ENCODE measurements at regions not wholly inside any gene's neighbourhood (a gene's known extent, or its start where the extent isn't known, plus 50 kb on each side); places are given as distances from the start of the nearest gene placed in this dataset.
A peak's percentile ranks its signal among the peaks of the same experiment; 100 is the strongest.

DNA sequence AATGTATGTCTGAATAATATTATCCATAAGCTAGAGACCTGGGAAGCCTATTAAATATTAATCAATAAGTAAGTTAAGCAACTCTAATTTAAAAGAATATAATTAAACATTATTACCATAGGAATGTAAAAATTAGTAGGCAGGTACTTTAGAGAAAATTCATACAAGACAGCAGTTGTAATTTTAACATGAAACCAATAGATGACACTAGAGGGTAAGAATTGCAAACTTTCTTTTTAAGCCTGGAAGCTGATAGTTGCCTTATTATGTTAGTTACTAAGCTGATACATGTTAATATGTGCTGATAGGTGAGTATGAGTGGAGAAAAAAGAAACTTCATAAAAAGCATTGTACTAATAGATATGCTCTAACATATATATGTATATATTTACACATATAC, 1157.4 kb downstream of the FAM133A start:
- H3K9me2 ChIP-seq (replicated peaks; ENCODE audit: low read length) = no peaks in the 10 kb centered on the region
- intact Hi-C loops (cut with micrococcal nuclease) = loop anchor here (5.0 kb wide), 1 partner anchor 246 kb away; no protein-coding TSS in a partner anchor
- no peak overlapping the region for H3K9ac ChIP-seq (ENCODE audit: low read length)
- H3K36me3 ChIP-seq (ENCODE audit: low read depth, low read length) = no peaks in the 10 kb centered on the region
- H4K20me1 ChIP-seq (ENCODE audit: low read length) = no peaks in the 10 kb centered on the region
- ChIA-PET CTCF (no interaction called here), POLR2A (ENCODE audit: unreplicated experiment) (no interaction called here)
- 0 out of 2 replicates have a peak, but pooled peaks cover 3% of the 10 kb centered on the region for H3K4me1 ChIP-seq (ENCODE audit: insufficient read depth, low read length)
- no peak overlapping the region for H3K4me2 ChIP-seq (ENCODE audit: low read length)
- DNase-seq = peak; percentile 35
- H3F3A ChIP-seq (ENCODE audit: low read length, unreplicated experiment) = no peaks in the 10 kb centered on the region
- H3K27ac ChIP-seq (ENCODE audit: low read length) = no peak overlapping the region
- H3K9me3 ChIP-seq (ENCODE audit: low read length) = no peaks in the 10 kb centered on the region
- no peaks in the 10 kb centered on the region for H3K27me3 ChIP-seq (ENCODE audit: low read length)
- no peak for ATAC-seq
- no peak overlapping the region for H2AFZ ChIP-seq (ENCODE audit: low read length)
- H3K79me2 ChIP-seq (ENCODE audit: low read length) = no peaks in the 10 kb centered on the region
- no TSS peak for BruUV-seq (replicated peaks)
- no peak overlapping the region for H3K4me3 ChIP-seq (ENCODE audit: low read length)
- TF ChIP-seq, protein P1, sequence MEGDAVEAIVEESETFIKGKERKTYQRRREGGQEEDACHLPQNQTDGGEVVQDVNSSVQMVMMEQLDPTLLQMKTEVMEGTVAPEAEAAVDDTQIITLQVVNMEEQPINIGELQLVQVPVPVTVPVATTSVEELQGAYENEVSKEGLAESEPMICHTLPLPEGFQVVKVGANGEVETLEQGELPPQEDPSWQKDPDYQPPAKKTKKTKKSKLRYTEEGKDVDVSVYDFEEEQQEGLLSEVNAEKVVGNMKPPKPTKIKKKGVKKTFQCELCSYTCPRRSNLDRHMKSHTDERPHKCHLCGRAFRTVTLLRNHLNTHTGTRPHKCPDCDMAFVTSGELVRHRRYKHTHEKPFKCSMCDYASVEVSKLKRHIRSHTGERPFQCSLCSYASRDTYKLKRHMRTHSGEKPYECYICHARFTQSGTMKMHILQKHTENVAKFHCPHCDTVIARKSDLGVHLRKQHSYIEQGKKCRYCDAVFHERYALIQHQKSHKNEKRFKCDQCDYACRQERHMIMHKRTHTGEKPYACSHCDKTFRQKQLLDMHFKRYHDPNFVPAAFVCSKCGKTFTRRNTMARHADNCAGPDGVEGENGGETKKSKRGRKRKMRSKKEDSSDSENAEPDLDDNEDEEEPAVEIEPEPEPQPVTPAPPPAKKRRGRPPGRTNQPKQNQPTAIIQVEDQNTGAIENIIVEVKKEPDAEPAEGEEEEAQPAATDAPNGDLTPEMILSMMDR (conservative IDR thresholded peaks at IDR 0.05; ENCODE audit: low read depth, low read length) = peak; percentile 56
- no peak for TF ChIP-seq EZH2 (IDR thresholded peaks at IDR 0.05; ENCODE audit: low read length, unreplicated experiment)
- TF ChIP-seq EZH2phosphoT487 (IDR thresholded peaks at IDR 0.05; ENCODE audit: borderline replicate concordance, low read length) = no peak

DNA sequence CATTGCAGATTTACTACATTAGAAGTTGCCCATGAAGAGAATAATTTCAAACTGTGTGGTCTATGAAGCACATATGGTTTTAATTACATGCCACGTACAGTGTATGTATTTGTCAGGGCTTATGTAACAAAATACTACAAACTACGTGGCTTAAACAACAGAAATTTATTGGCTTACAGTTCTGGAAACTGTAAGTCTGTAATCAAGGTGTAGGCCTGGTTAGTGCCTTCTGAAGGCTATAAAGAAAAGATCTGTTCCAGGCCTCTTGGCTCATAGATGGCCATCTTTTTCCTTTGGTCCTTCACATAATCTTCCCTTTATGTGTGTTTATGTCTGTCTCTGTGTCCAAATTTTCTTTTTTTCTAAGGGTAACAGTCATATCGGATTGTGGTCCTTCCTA, 1160.2 kb downstream of the FAM133A start:
- POLR2A ChIA-PET (ENCODE audit: unreplicated experiment) = no interaction called here
- no peaks in the 10 kb centered on the region for H3K9me3 ChIP-seq (ENCODE audit: low read length)

DNA sequence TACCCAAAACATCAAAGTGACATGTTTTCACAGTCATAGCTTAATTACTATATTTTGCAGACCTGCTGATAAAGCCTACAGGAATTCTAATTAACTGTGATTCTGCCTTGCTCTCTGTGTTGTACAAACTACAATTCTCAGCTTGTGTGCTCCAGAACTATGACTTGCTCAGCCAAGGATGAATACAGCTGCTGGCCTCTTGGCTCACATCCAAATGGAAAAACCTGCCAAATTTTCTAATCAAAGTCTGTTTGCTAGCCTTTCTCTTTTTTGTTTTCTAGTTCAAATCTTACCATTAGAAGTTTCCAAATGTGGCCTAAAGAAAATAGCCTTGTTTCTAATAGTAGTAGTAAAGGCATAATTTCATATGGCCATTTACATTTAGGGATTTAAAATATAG, 1176.8 kb downstream of the FAM133A start:
- BruUV-seq (replicated peaks) = no TSS peak

More for the DNA sequence above, 1160.2 kb downstream of the FAM133A start:
- Histone ChIP-seq H3K27ac (ENCODE audit: low read length) (no peak overlapping the region), H4K20me1 (ENCODE audit: low read length) (no peaks in the 10 kb centered on the region), H3K4me2 (ENCODE audit: low read length) (no peak overlapping the region), H3K27me3 (ENCODE audit: low read length) (no peaks in the 10 kb centered on the region), H3K79me2 (ENCODE audit: low read length) (no peaks in the 10 kb centered on the region), H3K4me1 (ENCODE audit: insufficient read depth, low read length) (0 out of 2 replicates have a peak, but pooled peaks cover 3% of the 10 kb centered on the region), H3K9ac (ENCODE audit: low read length) (no peak overlapping the region), H3K9me2 (replicated peaks; ENCODE audit: low read length) (no peaks in the 10 kb centered on the region), H3K36me3 (ENCODE audit: low read depth, low read length) (no peaks in the 10 kb centered on the region), H3K4me3 (ENCODE audit: low read length) (no peak overlapping the region), H2AFZ (ENCODE audit: low read length) (no peak overlapping the region), H3F3A (ENCODE audit: low read length, unreplicated experiment) (no peaks in the 10 kb centered on the region)
- intact Hi-C loops (cut with micrococcal nuclease) = loop anchor here (5.0 kb wide), 1 partner anchor 243 kb away; no protein-coding TSS in a partner anchor
- no peak for ATAC-seq
- CTCF ChIA-PET = no interaction called here
- BruUV-seq (replicated peaks) = no TSS peak
- no peak for DNase-seq
- no peak for TF ChIP-seq EZH2 (IDR thresholded peaks at IDR 0.05; ENCODE audit: low read length, unreplicated experiment)
- TF ChIP-seq EZH2phosphoT487 (IDR thresholded peaks at IDR 0.05; ENCODE audit: borderline replicate concordance, low read length) = no peak
- TF ChIP-seq, protein P1 (conservative IDR thresholded peaks at IDR 0.05; ENCODE audit: low read depth, low read length) = no peak

More for the DNA sequence above, 1176.8 kb downstream of the FAM133A start:
- H3K9me3 ChIP-seq (ENCODE audit: low read length) = no peaks in the 10 kb centered on the region
- no peak overlapping the region for H3K27ac ChIP-seq (ENCODE audit: low read length)
- H3K27me3 ChIP-seq (ENCODE audit: low read length) = no peaks in the 10 kb centered on the region
- H2AFZ ChIP-seq (ENCODE audit: low read length) = no peak overlapping the region
- no peaks in the 10 kb centered on the region for H3K4me1 ChIP-seq (ENCODE audit: insufficient read depth, low read length)
- TF ChIP-seq EZH2phosphoT487 (IDR thresholded peaks at IDR 0.05; ENCODE audit: borderline replicate concordance, low read length) (no peak), EZH2 (IDR thresholded peaks at IDR 0.05; ENCODE audit: low read length, unreplicated experiment) (no peak)
- TF ChIP-seq, protein P1 (conservative IDR thresholded peaks at IDR 0.05; ENCODE audit: low read depth, low read length) = no peak
- intact Hi-C loops (cut with micrococcal nuclease) = no loop called here
- H3K36me3 ChIP-seq (ENCODE audit: low read depth, low read length) = no peaks in the 10 kb centered on the region
- no peaks in the 10 kb centered on the region for H3K9me2 ChIP-seq (replicated peaks; ENCODE audit: low read length)
- no peaks in the 10 kb centered on the region for H3F3A ChIP-seq (ENCODE audit: low read length, unreplicated experiment)
- H4K20me1 ChIP-seq (ENCODE audit: low read length) = no peaks in the 10 kb centered on the region
- ChIA-PET CTCF (no interaction called here), POLR2A (ENCODE audit: unreplicated experiment) (no interaction called here)
- no peak overlapping the region for H3K4me3 ChIP-seq (ENCODE audit: low read length)
- H3K4me2 ChIP-seq (ENCODE audit: low read length) = no peak overlapping the region
- no peak overlapping the region for H3K9ac ChIP-seq (ENCODE audit: low read length)
- DNase-seq (peak; percentile 3), ATAC-seq (no peak)
- no peaks in the 10 kb centered on the region for H3K79me2 ChIP-seq (ENCODE audit: low read length)
